ENCODE measurements at regions not wholly inside any gene's neighbourhood (a gene's known extent, or its start where the extent isn't known, plus 50 kb on each side); places are given as distances from the start of the nearest gene placed in this dataset.

GRCh38 chr12:24270464-24270863, 321.0 kb upstream of the SOX5 start (continued):
- TF ChIP-seq ARID4B (CRISPR knock-in tag; IDR thresholded peaks at IDR 0.05; ENCODE audit: borderline replicate concordance) (no peak), ZNF532 (CRISPR knock-in tag; IDR thresholded peaks at IDR 0.05; ENCODE audit: borderline replicate concordance) (no peak)

GRCh38 chr12:24268663-24269186, 319.3 kb upstream of the SOX5 start:
- ChIA-PET POLR2A (no interaction called here), CTCF (no interaction called here)

More at GRCh38 chr12:24268663-24269186, 319.3 kb upstream of the SOX5 start:
- Mint-ChIP-seq H3K4me1 (no peaks in the 10 kb centered on the region), H3K36me3 (no peaks in the 10 kb centered on the region), H3K4me3 (no peak overlapping the region), H3K27me3 (ENCODE audit: low read depth) (no peaks in the 10 kb centered on the region), H3K27ac (no peak overlapping the region), H3K9me3 (no peaks in the 10 kb centered on the region)
- DNase-seq (ENCODE audit: low spot score) (no peak), ATAC-seq (no peak)
- TF ChIP-seq E2F1 (CRISPR knock-in tag; IDR thresholded peaks at IDR 0.05) (no peak), GRHL2 (CRISPR knock-in tag; IDR thresholded peaks at IDR 0.05; ENCODE audit: insufficient replicate concordance, severe bottlenecking) (no peak), E2F5 (CRISPR knock-in tag; IDR thresholded peaks at IDR 0.05) (no peak), SP1 (CRISPR knock-in tag; conservative IDR thresholded peaks at IDR 0.05) (no peak), NR3C1 (CRISPR knock-in tag; conservative IDR thresholded peaks at IDR 0.05; ENCODE audit: low read depth) (no peak), ZNF138 (CRISPR knock-in tag; conservative IDR thresholded peaks at IDR 0.05) (no peak), PRRX2 (CRISPR knock-in tag; IDR thresholded peaks at IDR 0.05) (no peak), ZNF317 (CRISPR knock-in tag; IDR thresholded peaks at IDR 0.05; ENCODE audit: borderline replicate concordance, low read depth) (no peak), AFF4 (CRISPR knock-in tag; IDR thresholded peaks at IDR 0.05; ENCODE audit: borderline replicate concordance) (no peak)

Data from WTC11 (cell line).